DND-41 (cell line): ENCODE measurements at regions not wholly inside any gene's neighbourhood (a gene's known extent, or its start where the extent isn't known, plus 50 kb on each side); places are given as distances from the start of the nearest gene placed in this dataset.

Source experiments
- CTCF ChIP-seq: IDR thresholded peaks from 2 replicates; pipeline ENCODE4 v1.5.1; 2012; ENCODE audit warnings: borderline replicate concordance, low read length, moderate library complexity, mild to moderate bottlenecking; ENCODE audit not compliant: poor library complexity, severe bottlenecking; ENCODE audit errors: extremely low read depth
- EZH2 ChIP-seq: IDR thresholded peaks from 3 replicates; pipeline ENCODE4 v1.6.1; 2012; ENCODE audit warnings: borderline replicate concordance, low read depth, mild to moderate bottlenecking, moderate library complexity, low read length, inconsistent platforms; ENCODE audit not compliant: severe bottlenecking

GRCh38 chr12:69003991-69004390 lies 71.0 kb upstream of the CPM start:
- TF ChIP-seq CTCF, result no peak
- no peak for TF ChIP-seq EZH2
